ENCODE measurements at regions not wholly inside any gene's neighbourhood (a gene's known extent, or its start where the extent isn't known, plus 50 kb on each side); places are given as distances from the start of the nearest gene placed in this dataset.
"Not testable (repeated sequence)": the region's sequence is repeated elsewhere in the genome, so short reads cannot be mapped to it uniquely, and the experiment has no call there.

DNA sequence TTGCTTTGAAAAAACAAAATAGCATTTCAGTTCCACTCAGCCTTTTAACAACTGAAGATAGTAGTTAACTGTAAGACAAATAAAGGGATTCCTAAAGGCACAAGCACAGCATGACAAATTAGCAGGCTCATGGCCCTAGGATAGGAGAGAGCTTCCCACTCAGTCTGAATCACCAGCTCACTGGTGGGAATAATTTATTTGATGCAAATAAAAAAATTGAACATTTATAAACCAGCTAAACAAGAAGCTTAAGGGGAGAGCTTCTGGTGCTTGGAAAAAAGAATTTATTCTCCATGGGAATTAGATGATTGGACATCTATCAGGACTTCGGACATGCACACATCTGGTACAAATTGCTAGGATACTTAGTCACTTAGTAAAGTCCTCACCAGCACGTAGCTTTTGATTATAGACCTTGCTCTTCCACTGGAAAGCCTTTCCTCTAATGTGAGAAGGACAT, 294.1 kb upstream of the TNC start:
- TF ChIP-seq, protein P1, sequence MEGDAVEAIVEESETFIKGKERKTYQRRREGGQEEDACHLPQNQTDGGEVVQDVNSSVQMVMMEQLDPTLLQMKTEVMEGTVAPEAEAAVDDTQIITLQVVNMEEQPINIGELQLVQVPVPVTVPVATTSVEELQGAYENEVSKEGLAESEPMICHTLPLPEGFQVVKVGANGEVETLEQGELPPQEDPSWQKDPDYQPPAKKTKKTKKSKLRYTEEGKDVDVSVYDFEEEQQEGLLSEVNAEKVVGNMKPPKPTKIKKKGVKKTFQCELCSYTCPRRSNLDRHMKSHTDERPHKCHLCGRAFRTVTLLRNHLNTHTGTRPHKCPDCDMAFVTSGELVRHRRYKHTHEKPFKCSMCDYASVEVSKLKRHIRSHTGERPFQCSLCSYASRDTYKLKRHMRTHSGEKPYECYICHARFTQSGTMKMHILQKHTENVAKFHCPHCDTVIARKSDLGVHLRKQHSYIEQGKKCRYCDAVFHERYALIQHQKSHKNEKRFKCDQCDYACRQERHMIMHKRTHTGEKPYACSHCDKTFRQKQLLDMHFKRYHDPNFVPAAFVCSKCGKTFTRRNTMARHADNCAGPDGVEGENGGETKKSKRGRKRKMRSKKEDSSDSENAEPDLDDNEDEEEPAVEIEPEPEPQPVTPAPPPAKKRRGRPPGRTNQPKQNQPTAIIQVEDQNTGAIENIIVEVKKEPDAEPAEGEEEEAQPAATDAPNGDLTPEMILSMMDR (conservative IDR thresholded peaks at IDR 0.05; ENCODE audit: low read length): no peak
- H3K4me3 ChIP-seq (ENCODE audit: low read length): no peak overlapping the region
- peak; percentile 97 for DNase-seq (ENCODE audit: low read depth)

DNA sequence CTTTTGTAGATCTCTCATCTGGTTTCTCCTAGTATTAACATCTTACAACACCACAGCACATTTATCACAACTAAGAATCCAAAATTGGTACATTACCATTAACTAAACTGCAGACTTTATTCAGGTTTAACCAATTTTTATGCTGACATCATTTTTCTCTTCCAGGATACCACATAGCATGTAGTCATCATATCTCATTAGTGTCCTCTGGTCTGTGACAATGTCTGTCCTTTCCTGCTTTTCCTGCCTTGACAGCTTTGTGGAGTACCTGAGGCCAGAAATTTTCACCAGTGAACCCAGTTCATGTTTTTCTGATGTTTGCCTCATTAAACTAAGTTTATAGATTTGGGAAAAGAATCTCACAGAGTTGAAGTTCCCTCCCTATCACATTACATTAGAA, 294.7 kb upstream of the TNC start:
- DNase-seq (ENCODE audit: low read depth): peak; percentile 59
- TF ChIP-seq, protein P1 (conservative IDR thresholded peaks at IDR 0.05; ENCODE audit: low read length): no peak
- no peak overlapping the region for H3K4me3 ChIP-seq (ENCODE audit: low read length)

DNA sequence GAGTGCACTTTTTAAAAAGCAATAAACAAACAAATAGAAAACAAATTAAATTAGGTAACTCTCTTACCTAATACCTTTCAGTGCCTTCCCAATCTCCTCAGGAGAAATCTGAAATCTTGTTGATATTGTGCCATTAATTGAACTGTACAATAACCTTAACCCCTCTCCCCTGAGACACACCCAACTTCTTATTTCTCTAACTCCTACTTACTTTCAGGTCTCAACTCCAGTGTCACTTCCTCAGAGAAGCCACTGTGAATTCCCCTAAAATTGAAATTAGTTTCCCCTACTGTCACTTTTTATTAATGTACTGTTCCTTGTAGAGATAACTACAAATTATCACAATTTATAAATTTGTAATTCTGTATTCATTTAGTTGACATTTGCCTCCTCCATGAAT, 295.3 kb upstream of the TNC start:
- TF ChIP-seq, protein P1 (conservative IDR thresholded peaks at IDR 0.05; ENCODE audit: low read length): no peak
- no peak for DNase-seq (ENCODE audit: low read depth)

DNA sequence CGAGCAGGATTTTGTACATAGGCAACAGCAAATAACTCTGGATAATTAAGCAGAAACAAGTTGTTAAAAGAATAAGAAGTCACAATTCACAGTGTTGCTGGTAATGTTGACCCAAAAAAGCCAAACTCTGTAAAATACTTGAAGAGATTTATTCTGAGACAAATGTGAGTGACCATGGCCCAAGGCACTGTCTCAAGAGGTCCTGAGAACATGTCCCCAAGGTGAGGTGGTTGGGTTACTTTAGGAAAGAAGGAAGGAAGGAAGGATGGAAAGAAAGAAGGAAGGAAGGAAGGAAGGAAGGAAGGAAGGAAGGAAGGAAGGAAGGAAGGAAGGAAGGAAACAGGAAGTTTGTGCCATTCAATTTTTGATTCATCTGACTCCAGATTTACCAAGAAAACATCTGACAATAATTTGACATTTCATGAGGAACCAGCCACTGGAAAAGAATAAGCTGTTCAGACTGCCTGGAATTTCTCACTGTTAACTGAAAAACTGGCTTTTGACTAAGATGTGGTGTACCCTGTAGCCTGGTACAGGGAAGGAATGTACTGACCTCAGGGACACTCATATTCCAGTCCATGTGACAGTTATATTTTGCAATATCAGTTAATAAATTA, 295.9 kb upstream of the TNC start:
- DNase-seq (ENCODE audit: low read depth): peak; percentile 63
- TF ChIP-seq, protein P1 (conservative IDR thresholded peaks at IDR 0.05; ENCODE audit: low read length): no peak
- no peak overlapping the region for H3K4me3 ChIP-seq (ENCODE audit: low read length)

More for the DNA sequence above, 295.3 kb upstream of the TNC start:
- H3K4me3 ChIP-seq (ENCODE audit: low read length): no peak overlapping the region

DNA sequence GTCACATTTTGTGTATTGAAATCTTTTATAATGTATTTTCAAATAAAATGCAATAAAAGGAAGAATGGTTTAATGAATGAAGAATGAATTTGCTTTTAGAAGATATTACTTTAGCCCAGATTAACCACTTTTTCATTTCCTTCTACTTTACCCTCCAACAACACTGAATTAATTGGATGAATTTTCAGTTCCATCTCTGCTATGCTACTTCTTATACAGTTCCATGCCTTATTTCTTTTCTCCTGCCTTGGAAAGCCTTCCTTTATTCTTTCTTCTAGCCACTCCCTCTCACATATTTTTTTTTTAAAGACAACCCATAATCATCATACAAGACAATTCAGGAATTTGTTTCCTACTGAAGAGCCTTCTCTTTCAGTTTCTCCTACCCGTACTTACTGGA, 296.6 kb upstream of the TNC start:
- H3K4me3 ChIP-seq (ENCODE audit: low read length): no peak overlapping the region
- no peak for DNase-seq (ENCODE audit: low read depth)
- TF ChIP-seq, protein P1 (conservative IDR thresholded peaks at IDR 0.05; ENCODE audit: low read length): no peak

DNA sequence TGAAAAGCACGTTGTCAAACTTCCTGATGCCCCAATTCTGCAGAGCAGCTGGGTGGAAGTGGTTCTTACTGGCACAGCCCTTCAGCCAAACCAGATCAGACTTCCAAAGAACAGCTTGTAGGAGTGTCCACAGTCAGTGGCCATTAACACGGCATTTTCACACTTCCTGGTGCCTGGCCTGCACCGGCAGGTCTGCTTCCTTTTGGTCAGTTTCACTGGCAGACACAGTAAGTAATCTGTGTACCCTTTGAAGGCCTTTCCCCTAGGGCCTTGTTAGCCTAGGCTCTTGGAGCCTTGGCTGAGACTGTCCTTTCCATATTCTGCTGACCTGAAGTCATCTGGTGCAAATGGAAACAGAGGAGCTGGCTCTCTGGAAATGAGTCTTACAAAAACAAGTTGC, 297.5 kb upstream of the TNC start:
- no peak for DNase-seq (ENCODE audit: low read depth)
- H3K4me3 ChIP-seq (ENCODE audit: low read length): no peak overlapping the region
- TF ChIP-seq, protein P1 (conservative IDR thresholded peaks at IDR 0.05; ENCODE audit: low read length): no peak

DNA sequence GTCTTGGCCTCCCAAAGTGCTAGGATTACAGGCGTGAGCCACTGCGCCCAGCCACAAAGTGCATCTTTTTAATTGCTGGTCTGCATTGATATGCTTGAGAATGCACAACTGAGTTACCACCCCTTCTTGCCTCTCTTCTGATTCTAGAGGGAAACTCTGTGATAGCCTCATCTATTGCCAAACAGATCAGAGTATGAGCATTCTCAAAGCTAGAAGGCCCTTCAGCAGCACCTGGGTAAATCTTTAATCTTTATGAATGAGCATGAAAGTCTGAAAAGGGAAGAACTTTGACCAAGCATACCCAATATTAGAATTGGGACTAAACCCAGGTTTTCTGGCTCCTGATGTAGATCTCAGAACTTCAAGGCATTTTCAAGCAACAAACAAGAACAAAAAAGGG, 298.3 kb upstream of the TNC start:
- no peak overlapping the region for H3K4me3 ChIP-seq (ENCODE audit: low read length)
- TF ChIP-seq, protein P1 (conservative IDR thresholded peaks at IDR 0.05; ENCODE audit: low read length): no peak
- no peak for DNase-seq (ENCODE audit: low read depth)

DNA sequence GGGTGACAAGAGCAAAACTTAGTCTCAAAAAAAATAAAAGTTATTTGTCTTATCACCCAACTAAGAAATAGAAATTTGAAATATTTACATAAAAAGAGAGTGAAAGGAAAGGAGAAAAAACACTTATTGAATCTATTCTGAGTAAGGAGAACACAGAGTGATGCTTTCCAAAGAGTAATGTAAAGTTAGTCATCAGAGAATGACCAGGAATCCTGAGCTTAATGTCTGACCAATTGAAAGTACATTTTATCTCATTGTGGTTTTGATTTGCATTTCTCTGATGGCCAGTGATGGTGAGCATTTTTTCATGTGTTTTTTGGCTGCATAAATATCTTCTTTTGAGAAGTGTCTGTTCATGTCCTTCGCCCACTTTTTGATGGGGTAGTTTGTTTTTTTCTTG, 300.2 kb upstream of the TNC start:
- peak; percentile 45 for DNase-seq (ENCODE audit: low read depth)
- H3K4me3 ChIP-seq (ENCODE audit: low read length): not testable (repeated sequence)

Data from AG10803 (cell line).